Right lobe of liver (tissue), 6 donors: ENCODE measurements at regions not wholly inside any gene's neighbourhood (a gene's known extent, or its start where the extent isn't known, plus 50 kb on each side); places are given as distances from the start of the nearest gene placed in this dataset.

Experiments used
- ATAC-seq, 4 donors: fragments of 200-7000 bp; cut with Tn5 transposase; one replicate each; pipeline ENCODE4 v1.9.1; 2020; ENCODE audit warnings: mild to moderate bottlenecking in 4 of 4, moderate library complexity in 4 of 4
- DNase-seq, 3 donors: peaks; one replicate each; pipeline ENCODE4 v3.0.0-alpha.2; 2020
- H3K27ac ChIP-seq, 3 donors: fragments of 200-600 bp; one replicate each; pipeline ENCODE4 v1.8.0; 2022
- H3K27me3 ChIP-seq, 2 donors: fragments of 200-600 bp; one replicate each; pipeline ENCODE4 v1.8.0; 2022
- H3K36me3 ChIP-seq, 4 donors: fragments of 200-600 bp; sonication (generic) in 1 of 4; one replicate each; pipeline versions ENCODE4 v1.5.1 to v1.8.0; 2017 to 2022; ENCODE audit warnings: control low read depth in 1 of 4
- H3K4me1 ChIP-seq, 4 donors: fragments of 200-600 bp; sonication (generic) in 1 of 4; one replicate each; pipeline versions ENCODE4 v1.5.1 to v1.8.0; 2017 to 2022; ENCODE audit warnings: control low read depth in 1 of 4
- H3K4me3 ChIP-seq, 3 donors: fragments of 200-600 bp; one replicate each; pipeline ENCODE4 v1.8.0; 2022
- H3K9me3 ChIP-seq, 4 donors: fragments of 200-600 bp; sonication (generic) in 1 of 4; one replicate each; pipeline versions ENCODE4 v1.5.1 to v1.8.0; 2017 to 2022; ENCODE audit warnings: control low read depth in 1 of 4
- POLR2A ChIP-seq: fragments of 450-650 bp; IDR thresholded peaks from one replicate; pipeline ENCODE4 v1.6.1; 2017; ENCODE audit warnings: antibody characterized with exemption, mild to moderate bottlenecking
- WGBS: methylation state at CpG from one replicate; pipeline ENCODE4 v1.1.6; 2018; ENCODE audit warnings: low coverage, low lambda C conversion rate; ENCODE audit not compliant: insufficient coverage; ENCODE audit errors: missing lambda C conversion rate; 5-methylcytosine and 5-hydroxymethylcytosine counted together
- intact Hi-C, 2 donors: fragments of 100-400 bp; cut with DNase I; formaldehyde crosslinking; loops; one replicate each; pipeline versions ENCODE4 v1.11.2 to v1.14.1; 2022
- TF ChIP-seq, protein P1 (sequence below), 4 donors: fragments of 200-600 bp in 3 of 4; fragments of 450-650 bp in 1 of 4; IDR thresholded peaks; one replicate each; pipeline versions ENCODE4 v1.5.1 to v1.8.0; 2016 to 2022; ENCODE audit warnings: antibody characterized with exemption in 4 of 4, mild to moderate bottlenecking in 2 of 4
- donor health status: DM: no; HTN: yes; CAD: no.
- donor health status: DM: no; HTN: no; CAD: no.
- donor health status: DM: no; HTN: no; CAD: no.
- donor health status: DM: no; HTN: yes; CAD: no.
- donor health status: DM: no; HTN: yes; CAD: no.

DNA sequence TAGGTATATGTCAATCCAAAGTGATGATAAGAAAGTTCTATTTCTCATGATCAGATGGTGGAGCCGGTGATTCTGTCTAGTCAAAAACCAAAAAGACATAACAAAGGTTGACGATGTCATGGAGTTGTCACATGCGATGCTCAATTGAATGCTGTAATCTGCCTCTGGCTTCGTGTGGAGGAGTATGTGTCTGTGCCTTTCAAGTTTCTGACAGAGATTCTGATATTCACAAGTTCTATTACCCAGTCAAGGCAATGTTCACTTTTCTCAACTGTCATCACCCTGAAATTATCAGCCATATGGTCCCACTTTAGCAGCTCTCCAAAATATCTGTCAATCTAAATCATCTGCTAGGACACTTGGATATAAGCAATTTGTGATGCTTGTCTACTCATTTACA is 367.6 kb upstream of the PRR20A start:
- no peaks in the 10 kb centered on the region for H3K36me3 ChIP-seq
- no peak overlapping the region for H3K27ac ChIP-seq
- intact Hi-C loops: no loop called here
- TF ChIP-seq, protein P1, sequence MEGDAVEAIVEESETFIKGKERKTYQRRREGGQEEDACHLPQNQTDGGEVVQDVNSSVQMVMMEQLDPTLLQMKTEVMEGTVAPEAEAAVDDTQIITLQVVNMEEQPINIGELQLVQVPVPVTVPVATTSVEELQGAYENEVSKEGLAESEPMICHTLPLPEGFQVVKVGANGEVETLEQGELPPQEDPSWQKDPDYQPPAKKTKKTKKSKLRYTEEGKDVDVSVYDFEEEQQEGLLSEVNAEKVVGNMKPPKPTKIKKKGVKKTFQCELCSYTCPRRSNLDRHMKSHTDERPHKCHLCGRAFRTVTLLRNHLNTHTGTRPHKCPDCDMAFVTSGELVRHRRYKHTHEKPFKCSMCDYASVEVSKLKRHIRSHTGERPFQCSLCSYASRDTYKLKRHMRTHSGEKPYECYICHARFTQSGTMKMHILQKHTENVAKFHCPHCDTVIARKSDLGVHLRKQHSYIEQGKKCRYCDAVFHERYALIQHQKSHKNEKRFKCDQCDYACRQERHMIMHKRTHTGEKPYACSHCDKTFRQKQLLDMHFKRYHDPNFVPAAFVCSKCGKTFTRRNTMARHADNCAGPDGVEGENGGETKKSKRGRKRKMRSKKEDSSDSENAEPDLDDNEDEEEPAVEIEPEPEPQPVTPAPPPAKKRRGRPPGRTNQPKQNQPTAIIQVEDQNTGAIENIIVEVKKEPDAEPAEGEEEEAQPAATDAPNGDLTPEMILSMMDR (IDR thresholded peaks at IDR 0.05): no peak
- TF ChIP-seq POLR2A: no peak
- DNase-seq (no peak), ATAC-seq (no peak)
- WGBS: 78% methylated on average over 4 of the region's 4 CpGs
- H3K4me3 ChIP-seq: no peak overlapping the region
- H3K9me3 ChIP-seq: no peaks in the 10 kb centered on the region
- no peaks in the 10 kb centered on the region for H3K4me1 ChIP-seq
- no peaks in the 10 kb centered on the region for H3K27me3 ChIP-seq

GRCh38 chr13:56789527-56789926 is 351.2 kb upstream of the PRR20A start:
- Histone ChIP-seq H3K27me3 (no peaks in the 10 kb centered on the region), H3K36me3 (no peaks in the 10 kb centered on the region), H3K4me1 (no peaks in the 10 kb centered on the region), H3K9me3 (no peaks in the 10 kb centered on the region), H3K27ac (no peak overlapping the region), H3K4me3 (no peak overlapping the region)
- ATAC-seq (no peak), DNase-seq (no peak)
- TF ChIP-seq, protein P1 (IDR thresholded peaks at IDR 0.05): no peak
- no peak for TF ChIP-seq POLR2A
- intact Hi-C loops: no loop called here
- WGBS: 58% methylated on average over 2 of the region's 2 CpGs

DNA sequence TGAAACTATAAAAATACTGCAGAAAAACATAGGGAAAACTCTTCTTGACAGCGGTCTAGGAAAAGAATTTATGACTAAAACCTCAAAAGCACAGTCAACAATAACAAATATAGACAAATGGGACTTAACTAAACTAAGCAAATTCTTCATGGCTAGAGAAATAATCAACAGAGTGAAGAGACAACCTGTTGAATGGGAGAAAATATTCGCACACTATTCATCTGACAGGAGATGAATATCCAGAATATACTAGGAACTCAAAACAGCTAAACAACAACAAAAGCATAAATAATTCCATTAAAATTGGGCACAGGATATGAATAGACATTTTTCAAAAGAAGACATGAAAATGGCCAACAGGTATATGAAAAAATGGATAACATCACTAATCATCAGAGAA is 303.6 kb upstream of the PRR20A start:
- intact Hi-C loops: no loop called here
- no peaks in the 10 kb centered on the region for H3K9me3 ChIP-seq
- ATAC-seq (no peak), DNase-seq (no peak)
- no peaks in the 10 kb centered on the region for H3K27me3 ChIP-seq
- H3K27ac ChIP-seq: no peak overlapping the region
- no peak for TF ChIP-seq POLR2A
- TF ChIP-seq, protein P1 (IDR thresholded peaks at IDR 0.05): no peak
- 69% methylated on average over 2 of the region's 2 CpGs for WGBS
- no peaks in the 10 kb centered on the region for H3K36me3 ChIP-seq
- H3K4me1 ChIP-seq: no peaks in the 10 kb centered on the region
- no peak overlapping the region for H3K4me3 ChIP-seq

DNA sequence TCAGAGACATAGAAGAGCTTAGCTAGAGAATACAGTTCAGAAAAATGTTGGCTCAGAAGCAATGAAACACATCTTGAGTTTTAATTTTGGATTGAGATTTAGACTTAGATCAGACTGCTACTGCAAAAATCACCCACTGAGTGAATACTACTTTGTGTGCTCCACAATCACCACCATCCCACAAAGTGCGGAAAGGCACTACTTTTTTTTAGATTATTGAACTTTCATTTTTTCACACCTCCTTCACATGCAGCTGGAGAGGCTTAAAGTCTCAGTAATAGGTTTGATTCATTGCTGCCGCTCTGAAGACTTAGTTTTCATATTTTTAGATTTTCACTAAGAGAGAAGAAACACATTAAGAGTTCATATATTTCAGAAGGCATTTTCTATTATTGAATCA is 289.9 kb upstream of the PRR20A start:
- no peaks in the 10 kb centered on the region for H3K4me1 ChIP-seq
- no peaks in the 10 kb centered on the region for H3K9me3 ChIP-seq
- no peak overlapping the region for H3K27ac ChIP-seq
- intact Hi-C loops: no loop called here
- no peak overlapping the region for H3K4me3 ChIP-seq
- H3K27me3 ChIP-seq: no peaks in the 10 kb centered on the region
- TF ChIP-seq POLR2A: no peak
- TF ChIP-seq, protein P1 (IDR thresholded peaks at IDR 0.05): no peak
- ATAC-seq (no peak), DNase-seq (no peak)
- H3K36me3 ChIP-seq: no peaks in the 10 kb centered on the region
- 83% methylated on average over 2 of the region's 2 CpGs for WGBS

GRCh38 chr13:56861476-56861875 is 279.2 kb upstream of the PRR20A start:
- intact Hi-C loops: no loop called here
- no peaks in the 10 kb centered on the region for H3K9me3 ChIP-seq
- no peaks in the 10 kb centered on the region for H3K4me1 ChIP-seq
- 28% methylated on average over 2 of the region's 2 CpGs for WGBS
- DNase-seq (no peak), ATAC-seq (peak in 1 of 4 donors; percentile 54)
- no peak overlapping the region for H3K27ac ChIP-seq
- no peak for TF ChIP-seq POLR2A
- TF ChIP-seq, protein P1 (IDR thresholded peaks at IDR 0.05): no peak
- H3K27me3 ChIP-seq: no peaks in the 10 kb centered on the region
- no peaks in the 10 kb centered on the region for H3K36me3 ChIP-seq
- no peak overlapping the region for H3K4me3 ChIP-seq
